ENCODE measurements at regions not wholly inside any gene's neighbourhood (a gene's known extent, or its start where the extent isn't known, plus 50 kb on each side); places are given as distances from the start of the nearest gene placed in this dataset.
"Not testable (repeated sequence)": the region's sequence is repeated elsewhere in the genome, so short reads cannot be mapped to it uniquely, and the experiment has no call there.

- TF ChIP-seq CTCF (IDR thresholded peaks at IDR 0.05; ENCODE audit: insufficient read depth, low read length, poor library complexity, severe bottlenecking); EZH2phosphoT487 (conservative IDR thresholded peaks at IDR 0.05; ENCODE audit: low read length): not testable (repeated sequence)
Measured at GRCh38 chr14:101299781-101300180, 261.5 kb upstream of the DIO3 start.
